Thyroid gland (tissue), 4 donors: ENCODE measurements at regions not wholly inside any gene's neighbourhood (a gene's known extent, or its start where the extent isn't known, plus 50 kb on each side); places are given as distances from the start of the nearest gene placed in this dataset.

Experiments used
- POLR2A ChIP-seq, 2 donors: fragments of 450-650 bp; IDR thresholded peaks; one replicate each; pipeline ENCODE4 v1.6.1; 2017; ENCODE audit warnings: antibody characterized with exemption in 2 of 2, mild to moderate bottlenecking in 2 of 2, moderate library complexity in 1 of 2
- TF ChIP-seq, protein P1 (sequence below), 6 experiments: fragments of 200-600 bp in 3 of 6; fragments of 450-650 bp in 3 of 6; sonication (generic) in 3 of 6; IDR thresholded peaks; one replicate each; pipeline ENCODE4 v1.5.1; 2016 to 2019; ENCODE audit warnings: antibody characterized with exemption in 6 of 6, mild to moderate bottlenecking in 2 of 6, inconsistent platforms in 1 of 6, moderate library complexity in 1 of 6

DNA sequence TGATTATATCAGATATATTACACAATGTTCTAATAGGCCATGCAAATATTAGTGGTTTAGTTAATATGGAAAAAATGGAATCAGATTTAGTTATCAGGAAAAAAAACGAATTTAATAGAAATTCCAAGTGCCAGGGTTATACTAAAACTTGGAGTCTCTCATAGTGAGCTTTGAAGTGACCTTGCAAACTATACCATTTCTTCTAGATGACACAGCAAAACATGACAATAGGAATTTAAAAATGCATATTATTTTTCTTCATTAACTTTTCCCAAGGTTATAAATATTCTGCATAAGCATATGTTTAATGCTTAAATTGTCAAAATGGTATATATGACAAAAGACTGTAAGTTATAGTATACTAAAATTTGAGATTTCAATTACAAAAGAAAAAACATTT lies 250.1 kb upstream of the DCN start:
- TF ChIP-seq, protein P1, sequence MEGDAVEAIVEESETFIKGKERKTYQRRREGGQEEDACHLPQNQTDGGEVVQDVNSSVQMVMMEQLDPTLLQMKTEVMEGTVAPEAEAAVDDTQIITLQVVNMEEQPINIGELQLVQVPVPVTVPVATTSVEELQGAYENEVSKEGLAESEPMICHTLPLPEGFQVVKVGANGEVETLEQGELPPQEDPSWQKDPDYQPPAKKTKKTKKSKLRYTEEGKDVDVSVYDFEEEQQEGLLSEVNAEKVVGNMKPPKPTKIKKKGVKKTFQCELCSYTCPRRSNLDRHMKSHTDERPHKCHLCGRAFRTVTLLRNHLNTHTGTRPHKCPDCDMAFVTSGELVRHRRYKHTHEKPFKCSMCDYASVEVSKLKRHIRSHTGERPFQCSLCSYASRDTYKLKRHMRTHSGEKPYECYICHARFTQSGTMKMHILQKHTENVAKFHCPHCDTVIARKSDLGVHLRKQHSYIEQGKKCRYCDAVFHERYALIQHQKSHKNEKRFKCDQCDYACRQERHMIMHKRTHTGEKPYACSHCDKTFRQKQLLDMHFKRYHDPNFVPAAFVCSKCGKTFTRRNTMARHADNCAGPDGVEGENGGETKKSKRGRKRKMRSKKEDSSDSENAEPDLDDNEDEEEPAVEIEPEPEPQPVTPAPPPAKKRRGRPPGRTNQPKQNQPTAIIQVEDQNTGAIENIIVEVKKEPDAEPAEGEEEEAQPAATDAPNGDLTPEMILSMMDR (IDR thresholded peaks at IDR 0.05) = no peak
- TF ChIP-seq POLR2A (IDR thresholded peaks at IDR 0.05) = no peak
